ENCODE measurements at regions not wholly inside any gene's neighbourhood (a gene's known extent, or its start where the extent isn't known, plus 50 kb on each side); places are given as distances from the start of the nearest gene placed in this dataset.
A peak's percentile ranks its signal among the peaks of the same experiment; 100 is the strongest.
"Not testable (repeated sequence)": the region's sequence is repeated elsewhere in the genome, so short reads cannot be mapped to it uniquely, and the experiment has no call there.

GRCh38 chr3:90095811-90096210 lies 988.4 kb downstream of the EPHA3 start:
- no peak for DNase-seq
- intact Hi-C loops (cut with DNase I), result no loop called here

GRCh38 chr3:90099493-90099892 lies 992.1 kb downstream of the EPHA3 start:
- intact Hi-C loops (cut with DNase I), result no loop called here
- DNase-seq, result no peak

GRCh38 chr3:90102146-90102545 lies 994.7 kb downstream of the EPHA3 start:
- DNase-seq, result peak in 19 of 42 donors; percentile 4 to 45 (median 25)
- intact Hi-C loops (cut with DNase I), result no loop called here

DNA sequence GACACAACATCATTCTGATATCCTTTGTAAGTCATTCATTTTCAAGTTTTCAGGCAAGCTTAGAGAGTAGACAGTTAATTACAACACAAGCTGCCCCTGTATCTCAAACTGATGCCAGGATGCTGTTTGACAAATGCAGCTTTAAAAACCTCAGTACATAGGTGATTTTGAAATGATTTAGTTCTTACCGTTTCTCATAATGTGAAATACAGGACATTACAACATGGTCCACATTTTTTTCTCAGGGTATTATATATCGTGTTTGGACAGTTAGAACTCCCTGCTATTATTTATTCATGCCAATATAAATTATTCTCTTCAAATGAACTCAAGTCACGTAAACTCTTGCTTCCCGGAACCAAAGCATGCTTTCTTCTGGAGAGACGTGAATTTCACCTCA lies 1013.9 kb downstream of the EPHA3 start:
- intact Hi-C loops (cut with DNase I), result no loop called here
- no peak for DNase-seq

DNA sequence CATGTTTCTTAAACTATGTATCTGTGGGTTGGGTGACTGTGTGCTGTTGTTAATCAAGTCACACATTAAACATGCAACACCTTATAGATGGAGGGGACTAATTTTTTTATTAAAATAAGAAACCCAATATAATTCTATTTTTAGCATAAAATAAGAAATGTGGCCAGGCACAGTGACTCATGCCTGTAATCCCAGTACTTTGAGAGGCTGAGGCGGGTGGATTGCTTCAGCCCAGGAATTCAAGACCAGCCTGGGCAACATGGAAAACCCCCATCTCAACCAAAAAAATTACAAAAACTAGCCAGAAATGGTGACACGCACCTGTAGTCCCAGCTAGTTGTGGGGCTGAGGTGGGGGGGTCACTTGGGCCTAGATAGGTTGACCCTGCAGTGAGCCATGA lies 1021.0 kb downstream of the EPHA3 start:
- intact Hi-C loops (cut with DNase I), result no loop called here
- DNase-seq, result no peak

GRCh38 chr3:90129730-90130129 lies 1022.3 kb downstream of the EPHA3 start:
- no peak for DNase-seq
- intact Hi-C loops (cut with DNase I), result no loop called here

- no peak for DNase-seq
- intact Hi-C loops (cut with DNase I), result no loop called here
Observed at GRCh38 chr3:90132197-90132596, 1024.8 kb downstream of the EPHA3 start.

DNA sequence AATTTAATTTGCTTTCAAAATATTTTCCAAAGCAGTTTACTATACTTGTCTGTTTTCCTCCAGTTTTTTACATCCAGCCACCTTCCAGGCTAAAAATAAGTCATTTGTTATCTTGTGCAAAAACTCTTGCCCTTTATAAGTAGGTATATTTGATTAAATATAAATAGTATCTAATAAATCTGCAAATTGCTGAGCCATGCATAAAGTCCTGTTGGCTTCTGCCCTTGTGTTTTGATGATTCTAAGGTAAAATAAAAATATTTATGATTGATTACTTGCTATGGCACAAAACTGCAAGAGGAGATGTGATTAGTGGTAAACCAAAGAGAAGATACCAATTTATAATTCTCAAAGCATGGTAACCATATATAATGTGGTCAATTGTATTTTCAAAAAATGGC lies 1026.7 kb downstream of the EPHA3 start:
- intact Hi-C loops (cut with DNase I), result no loop called here

DNA sequence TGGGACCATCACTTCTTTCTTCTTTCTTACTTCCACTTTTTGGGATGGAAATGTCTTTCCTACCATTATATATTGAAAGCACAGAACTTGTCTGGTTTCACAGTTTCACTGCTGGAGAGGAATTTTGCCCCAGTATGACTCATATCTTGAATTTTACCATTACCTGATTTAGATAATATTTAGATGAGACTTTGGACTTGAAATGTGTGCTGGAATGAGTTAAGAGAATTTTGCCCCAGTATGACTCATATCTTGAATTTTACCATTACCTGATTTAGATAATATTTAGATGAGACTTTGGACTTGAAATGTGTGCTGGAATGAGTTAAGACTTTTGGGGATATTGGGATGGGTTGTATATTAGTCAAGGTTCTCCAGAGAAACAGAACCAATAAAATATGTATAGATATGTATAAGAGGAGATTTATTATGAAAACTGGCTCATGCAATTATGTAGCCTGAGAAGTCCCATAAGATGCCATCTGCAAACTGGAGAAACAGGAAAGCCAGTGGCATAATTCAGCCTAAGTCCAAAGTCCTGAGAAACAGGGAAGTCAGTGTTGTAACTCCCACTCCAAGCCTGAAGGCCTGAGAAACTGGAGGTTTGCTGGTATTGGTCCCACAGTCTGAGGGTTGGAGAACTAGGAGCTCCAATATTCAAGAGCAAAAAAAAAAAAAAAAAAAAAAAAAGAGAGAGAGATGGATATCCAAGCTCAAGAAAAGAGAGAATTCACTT lies 1029.2 kb downstream of the EPHA3 start:
- intact Hi-C loops (cut with DNase I), result no loop called here
- no peak for DNase-seq

More for the DNA sequence above, 1026.7 kb downstream of the EPHA3 start:
- no peak for DNase-seq

DNA sequence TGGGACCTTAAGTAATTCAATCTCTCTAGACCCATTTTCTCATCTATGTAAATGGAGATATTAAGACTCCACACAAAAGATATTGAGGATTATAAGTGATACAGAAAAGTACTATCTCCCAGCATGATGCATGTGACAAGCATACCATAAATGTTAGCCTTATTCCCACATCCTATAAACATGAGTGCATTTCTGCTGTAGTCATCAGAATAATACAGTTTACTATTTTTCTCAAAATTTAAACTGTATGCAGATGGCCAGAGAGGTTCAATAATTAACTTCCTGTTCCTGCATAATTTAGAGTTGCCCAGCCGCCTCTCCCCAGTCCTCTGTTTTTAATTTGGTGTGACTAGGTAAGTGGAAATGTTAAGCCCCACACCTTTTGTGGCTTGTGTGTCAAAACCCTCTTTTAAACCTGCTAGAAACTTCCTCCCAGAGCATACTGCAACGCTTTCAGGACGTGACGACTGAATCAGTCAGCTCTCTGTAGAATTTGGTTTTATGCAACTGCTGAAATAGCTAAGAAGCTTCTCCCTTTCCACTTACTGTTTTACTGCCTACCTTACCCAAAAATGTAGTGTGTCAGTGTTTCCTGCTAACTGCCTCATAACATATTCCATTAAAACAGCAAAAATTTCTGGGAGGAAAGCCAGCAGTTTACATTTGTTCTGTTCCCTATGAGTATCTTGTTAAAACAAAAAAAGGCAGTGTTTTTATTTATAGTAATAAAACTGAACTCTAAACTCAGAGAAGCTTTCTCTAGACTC lies 1037.9 kb downstream of the EPHA3 start:
- no peak for DNase-seq
- intact Hi-C loops (cut with DNase I), result no loop called here

DNA sequence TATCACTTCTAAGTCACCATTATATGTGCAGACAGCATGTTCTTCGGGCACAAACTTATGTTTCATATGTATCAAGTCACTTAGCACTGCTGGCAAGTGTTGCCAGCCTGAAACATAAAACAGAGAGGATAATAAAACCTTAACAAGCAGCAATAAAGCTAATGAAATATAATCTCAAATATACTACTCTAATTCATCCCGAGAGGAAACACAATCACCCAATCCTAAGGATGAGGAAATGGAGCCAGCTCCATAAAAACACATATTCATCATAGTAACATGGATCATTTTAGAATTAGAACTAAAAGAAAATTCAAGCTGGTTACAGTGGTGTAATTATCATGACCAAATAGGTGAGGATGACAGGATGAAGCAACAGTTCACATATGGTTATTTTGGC lies 1072.7 kb downstream of the EPHA3 start:
- no peak for DNase-seq
- intact Hi-C loops (cut with DNase I), result loop anchor here (10.0 kb wide), 1 partner anchor 1975 kb away; no protein-coding TSS in a partner anchor

GRCh38 chr3:90180543-90180942 lies 1073.1 kb downstream of the EPHA3 start:
- intact Hi-C loops (cut with DNase I), result loop anchor here (10.0 kb wide), 1 partner anchor 1976 kb away; no protein-coding TSS in a partner anchor
- DNase-seq, result no peak

- intact Hi-C loops (cut with DNase I), result loop anchor here (10.0 kb wide), 1 partner anchor 1978 kb away; no protein-coding TSS in a partner anchor
- peak; percentile 2 to 59 (median 20) for DNase-seq
Observed at GRCh38 chr3:90182291-90182976, 1075.0 kb downstream of the EPHA3 start.

- DNase-seq, result no peak
- intact Hi-C loops (cut with DNase I), result loop anchor here (10.0 kb wide), 1 partner anchor 1980 kb away; no protein-coding TSS in a partner anchor
Observed at GRCh38 chr3:90184861-90185260, 1077.4 kb downstream of the EPHA3 start.

DNA sequence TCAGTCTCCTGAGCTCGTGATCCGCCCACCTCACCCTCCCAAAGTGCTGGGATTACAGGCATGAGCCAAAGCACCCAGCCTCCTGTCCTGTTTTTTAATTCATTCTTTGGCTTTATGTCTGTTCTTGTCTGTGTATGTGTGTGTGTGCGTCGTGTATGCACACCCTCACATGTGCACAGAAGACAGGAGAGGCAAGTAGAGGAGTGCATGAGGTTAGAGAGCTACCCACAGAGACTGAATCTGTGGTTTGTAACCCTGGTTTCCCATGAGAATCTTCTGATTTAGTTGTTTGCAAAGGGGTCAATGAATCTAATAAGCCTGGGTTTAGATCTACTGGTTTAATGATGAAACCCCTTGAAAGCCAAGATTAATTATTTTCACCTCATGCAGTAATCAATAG lies 1090.0 kb downstream of the EPHA3 start:
- DNase-seq; intact Hi-C loops (cut with DNase I): not testable (repeated sequence)

DNA sequence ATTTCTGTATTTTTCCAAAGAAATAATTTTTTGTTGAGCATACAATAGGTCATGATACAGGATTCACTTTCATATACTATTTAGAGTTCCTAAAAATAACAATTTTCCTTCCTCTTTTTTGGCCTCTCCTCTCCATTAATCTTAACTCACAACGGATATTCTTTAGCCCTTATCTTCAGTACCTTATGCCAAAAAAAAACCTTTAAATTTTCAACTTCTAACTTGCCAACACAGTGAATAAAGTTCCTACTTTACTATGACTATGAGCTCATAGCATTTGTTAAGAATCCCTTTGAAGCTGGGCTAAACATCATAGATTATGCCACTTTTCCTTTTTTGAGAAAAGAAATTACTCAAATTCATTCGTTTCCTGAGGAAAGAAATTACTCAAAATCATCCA lies 1095.5 kb downstream of the EPHA3 start:
- DNase-seq; intact Hi-C loops (cut with DNase I): not testable (repeated sequence)

DNA sequence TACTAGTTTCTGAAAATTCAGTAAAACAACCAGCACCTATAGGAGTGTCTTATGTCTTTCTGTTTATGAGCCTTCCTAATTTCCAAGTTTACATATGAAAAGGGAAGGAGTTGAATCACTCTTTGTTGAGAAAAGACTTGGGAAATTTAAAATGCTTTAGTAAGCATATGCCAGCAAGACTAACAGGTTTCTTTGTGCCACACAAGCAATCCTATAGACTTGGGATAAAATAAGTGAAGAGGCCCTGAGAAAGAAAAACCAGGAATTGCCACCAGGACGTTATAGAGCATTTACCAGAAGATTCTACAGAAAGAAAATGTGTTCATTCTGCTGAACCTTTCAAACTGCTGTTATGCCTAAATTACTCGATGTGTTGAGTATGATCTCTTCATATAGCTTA lies 1099.1 kb downstream of the EPHA3 start:
- intact Hi-C loops (cut with DNase I); DNase-seq: not testable (repeated sequence)

GRCh38 chr3:90207353-90208097 lies 1100.1 kb downstream of the EPHA3 start:
- DNase-seq; intact Hi-C loops (cut with DNase I): not testable (repeated sequence)

- intact Hi-C loops (cut with DNase I), result no loop called here
- DNase-seq, result no peak
Observed at GRCh38 chr3:90221900-90222299, 1114.5 kb downstream of the EPHA3 start.
